H9 (cell line): ENCODE measurements at regions not wholly inside any gene's neighbourhood (a gene's known extent, or its start where the extent isn't known, plus 50 kb on each side); places are given as distances from the start of the nearest gene placed in this dataset.

Source experiments
- DNase-seq: peaks from one replicate; pipeline ENCODE4 v3.0.0-alpha.2; 2017
- H2AFZ ChIP-seq: one replicate; pipeline ENCODE4 v1.6.1; 2013; ENCODE audit warnings: mild to moderate bottlenecking, low read length, control low read depth, moderate library complexity
- H2AK5ac ChIP-seq: 2 replicates; pipeline ENCODE4 v1.6.1; 2013; ENCODE audit warnings: low read length, control low read depth, mixed read lengths; ENCODE audit not compliant: insufficient read length
- H2BK120ac ChIP-seq: one replicate; pipeline ENCODE4 v1.6.1; 2013; ENCODE audit warnings: low read depth, mild to moderate bottlenecking, low read length, control low read depth, inconsistent platforms; ENCODE audit not compliant: poor library complexity, severe bottlenecking
- H2BK12ac ChIP-seq: 2 replicates; pipeline ENCODE4 v1.6.1; 2013; ENCODE audit warnings: low read length, control low read depth, mixed read lengths, low read depth; ENCODE audit not compliant: insufficient read length
- H2BK15ac ChIP-seq: 2 replicates; pipeline ENCODE4 v1.6.1; 2013; ENCODE audit warnings: low read depth, low read length, control low read depth
- H2BK20ac ChIP-seq: one replicate; pipeline ENCODE4 v1.6.1; 2013; ENCODE audit warnings: low read depth, mild to moderate bottlenecking, low read length, control low read depth, inconsistent platforms; ENCODE audit not compliant: poor library complexity, severe bottlenecking
- H2BK5ac ChIP-seq: 2 replicates; pipeline ENCODE4 v1.6.1; 2013; ENCODE audit warnings: low read length, control low read depth, mixed read lengths; ENCODE audit not compliant: insufficient read length
- H3K14ac ChIP-seq: 2 replicates; pipeline ENCODE4 v1.6.1; 2013; ENCODE audit warnings: low read length, control low read depth; ENCODE audit not compliant: insufficient read depth
- H3K18ac ChIP-seq: 2 replicates; pipeline ENCODE4 v1.6.1; 2013; ENCODE audit warnings: low read depth, mild to moderate bottlenecking, mixed read lengths, low read length, control low read depth; ENCODE audit not compliant: insufficient read length
- H3K23ac ChIP-seq: 2 replicates; pipeline ENCODE4 v1.6.1; 2013; ENCODE audit warnings: low read length, control low read depth, mixed read lengths, low read depth; ENCODE audit not compliant: insufficient read length
- H3K23me2 ChIP-seq: 2 replicates; pipeline ENCODE4 v1.6.1; 2013; ENCODE audit warnings: low read depth, mild to moderate bottlenecking, mixed read lengths, low read length, control low read depth; ENCODE audit not compliant: insufficient read length, poor library complexity, severe bottlenecking
- H3K27ac ChIP-seq: 2 replicates; pipeline ENCODE4 v1.5.1; 2013; ENCODE audit warnings: low read length, control low read depth, mixed read lengths, low read depth; ENCODE audit not compliant: insufficient read length
- H3K27me3 ChIP-seq: 2 replicates; pipeline ENCODE4 v1.6.1; 2013; ENCODE audit warnings: low read length, control low read depth, inconsistent platforms; ENCODE audit not compliant: insufficient read depth
- H3K4ac ChIP-seq: 2 replicates; pipeline ENCODE4 v1.6.1; 2013; ENCODE audit warnings: low read depth, mild to moderate bottlenecking, control low read depth, inconsistent platforms, low read length, moderate library complexity
- H3K4me1 ChIP-seq: 2 replicates; pipeline ENCODE4 v1.6.1; 2013; ENCODE audit warnings: low read length, control low read depth, inconsistent platforms; ENCODE audit not compliant: insufficient read depth
- H3K4me2 ChIP-seq: 2 replicates; pipeline ENCODE4 v1.6.1; 2013; ENCODE audit warnings: low read length, control low read depth, mixed read lengths; ENCODE audit not compliant: insufficient read length, insufficient read depth
- H3K56ac ChIP-seq: 2 replicates; pipeline ENCODE4 v1.6.1; 2013; ENCODE audit warnings: low read depth, mild to moderate bottlenecking, mixed read lengths, low read length, control low read depth; ENCODE audit not compliant: insufficient read length
- H3K79me1 ChIP-seq: 2 replicates; pipeline ENCODE4 v1.6.1; 2013; ENCODE audit warnings: low read depth, mild to moderate bottlenecking, moderate library complexity, low read length, control low read depth, inconsistent platforms; ENCODE audit not compliant: insufficient read depth, poor library complexity, severe bottlenecking
- H3K79me2 ChIP-seq: 2 replicates; pipeline ENCODE4 v1.6.1; 2013; ENCODE audit warnings: low read length, control low read depth, inconsistent platforms; ENCODE audit not compliant: insufficient read depth
- H3K9ac ChIP-seq: 2 replicates; pipeline ENCODE4 v1.6.1; 2013; ENCODE audit warnings: low read length, control low read depth, mixed read lengths; ENCODE audit not compliant: insufficient read length; ENCODE audit errors: extremely low read depth
- H3K9me3 ChIP-seq: one replicate; pipeline ENCODE4 v1.6.1; 2013; ENCODE audit warnings: low read depth, low read length, inconsistent platforms; ENCODE audit not compliant: control insufficient read depth
- H3T11ph ChIP-seq: one replicate; pipeline ENCODE4 v1.6.1; 2013; ENCODE audit warnings: mild to moderate bottlenecking, low read length, control low read depth, inconsistent platforms
- H4K20me1 ChIP-seq: one replicate; pipeline ENCODE4 v1.6.1; 2013; ENCODE audit not compliant: control insufficient read depth, insufficient read length, insufficient read depth
- H4K5ac ChIP-seq: 2 replicates; pipeline ENCODE4 v1.6.1; 2013; ENCODE audit warnings: low read depth, mild to moderate bottlenecking, mixed read lengths, low read length, control low read depth; ENCODE audit not compliant: insufficient read length
- H4K8ac ChIP-seq: replicated peaks from 2 replicates; pipeline ENCODE4 v1.6.1; 2013; ENCODE audit warnings: low read length, control low read depth, mixed read lengths, low read depth; ENCODE audit not compliant: insufficient read length
- H4K91ac ChIP-seq: 2 replicates; pipeline ENCODE4 v1.6.1; 2013; ENCODE audit warnings: low read depth, mild to moderate bottlenecking, moderate library complexity, mixed read lengths, low read length, control low read depth; ENCODE audit not compliant: insufficient read length
- H3K27ac Mint-ChIP-seq, 3 experiments: 2 replicates in 2 of 3; 3 replicates in 1 of 3; pipeline ENCODE4 v1.8.0; 2020 to 2021; ENCODE audit warnings: mixed read lengths in 3 of 3, mild to moderate bottlenecking in 1 of 3, moderate library complexity in 1 of 3
- H3K27me3 Mint-ChIP-seq: 2 replicates; pipeline ENCODE4 v1.8.0; 2021; ENCODE audit warnings: low read depth, mild to moderate bottlenecking, moderate library complexity, mixed read lengths
- H3K36me3 Mint-ChIP-seq, 3 experiments: 2 replicates in 2 of 3; 3 replicates in 1 of 3; pipeline ENCODE4 v1.8.0; 2020 to 2021; ENCODE audit warnings: low read depth in 3 of 3, mixed read lengths in 3 of 3; ENCODE audit not compliant: insufficient read depth in 1 of 3
- H3K4me1 Mint-ChIP-seq, 2 experiments: 2 replicates each; pipeline ENCODE4 v1.8.0; 2020; ENCODE audit warnings: mixed read lengths in 2 of 2
- H3K4me3 Mint-ChIP-seq, 2 experiments: 2 replicates in 1 of 2; 3 replicates in 1 of 2; pipeline ENCODE4 v1.8.0; 2020 to 2021; ENCODE audit warnings: mild to moderate bottlenecking in 2 of 2, mixed read lengths in 2 of 2, moderate library complexity in 1 of 2
- H3K9me3 Mint-ChIP-seq, 2 experiments: 2 replicates in 1 of 2; 3 replicates in 1 of 2; pipeline ENCODE4 v1.8.0; 2020; ENCODE audit warnings: mild to moderate bottlenecking in 2 of 2, mixed read lengths in 2 of 2, moderate library complexity in 1 of 2
- CTCF ChIP-seq: fragments of 200-600 bp; sonication (generic); conservative IDR thresholded peaks from 3 replicates; pipeline ENCODE4 v1.8.0; 2021; ENCODE audit warnings: antibody characterized with exemption, mild to moderate bottlenecking
- WGBS: extraction: QIAGEN DNeasy Blood & Tissue Kit; methylation state at CpG from one replicate; pipeline ENCODE4 v1.1.7; 2013; ENCODE audit warnings: missing lambda C conversion rate, low lambda C conversion rate, mixed read lengths; ENCODE audit not compliant: insufficient read length; ENCODE audit errors: extremely low coverage; 5-methylcytosine and 5-hydroxymethylcytosine counted together

GRCh38 chr16:82454152-82454551 lies 172.6 kb upstream of the CDH13 start:
- Histone ChIP-seq H4K20me1 (peaks cover 4% of the 10 kb centered on the region), H2AFZ (no peak overlapping the region), H2BK5ac (no peak overlapping the region), H3T11ph (no peak overlapping the region), H3K9me3 (no peaks in the 10 kb centered on the region), H4K8ac (no peak overlapping the region), H3K23ac (no peak overlapping the region), H2AK5ac (no peak overlapping the region), H4K5ac (no peak overlapping the region), H3K79me2 (no peaks in the 10 kb centered on the region), H2BK120ac (no peak overlapping the region), H3K4me1 (no peaks in the 10 kb centered on the region), H3K27ac (no peak overlapping the region), H2BK15ac (no peak overlapping the region), H3K56ac (no peak overlapping the region), H3K4ac (no peak overlapping the region), H3K79me1 (no peaks in the 10 kb centered on the region), H3K18ac (no peak overlapping the region), H3K14ac (no peak overlapping the region), H4K91ac (no peak overlapping the region), H2BK12ac (no peak overlapping the region), H3K9ac (no peak overlapping the region), H2BK20ac (no peak overlapping the region), H3K4me2 (no peak overlapping the region), H3K27me3 (no peaks in the 10 kb centered on the region), H3K23me2 (no peaks in the 10 kb centered on the region)
- Mint-ChIP-seq H3K36me3 (no peaks in the 10 kb centered on the region), H3K4me3 (no peak overlapping the region), H3K27me3 (peaks cover 3% of the 10 kb centered on the region), H3K27ac (no peak overlapping the region; a peak in 1 of 7 replicates), H3K9me3 (no peaks in the 10 kb centered on the region; a peak in 1 of 5 replicates), H3K4me1 (peaks cover 2% of the 10 kb centered on the region in 2 experiments; a peak in 1 of 4 replicates)
- DNase-seq, result no peak
- no CpG with 5 or more reads among the region's 4 CpGs for WGBS
- no peak for TF ChIP-seq CTCF
